K562 (cell line): ENCODE measurements at regions not wholly inside any gene's neighbourhood (a gene's known extent, or its start where the extent isn't known, plus 50 kb on each side); places are given as distances from the start of the nearest gene placed in this dataset.
A peak's percentile ranks its signal among the peaks of the same experiment; 100 is the strongest.

Experiments used
- ATAC-seq: fragments of 200-7000 bp; cut with Tn5 transposase; 3 replicates; pipeline ENCODE4 v1.9.1; 2020; ENCODE audit warnings: moderate library complexity
- BruUV-seq: library from RNA; stranded (reverse); fragments of 400-500 nt; replicated peaks from 2 replicates; lab custom pipeline; 2021; lab: Mats Ljungman, UMichigan
- CTCF ChIA-PET: fragments of 300-600 bp; formaldehyde crosslinking; extraction: SDS; loops from one replicate; lab custom pipeline; 2021; ENCODE audit warnings: low intra/inter-chr PET ratio; lab: Yijun Ruan, JAX
- POLR2A ChIA-PET: fragments of 300-600, 350-650 bp; sonication (Branson Sonifier 250); formaldehyde crosslinking; extraction: SDS; loops from one replicate; lab custom pipeline; 2021; ENCODE audit warnings: antibody characterized with exemption, inconsistent platforms; lab: Yijun Ruan, JAX
- DNase-seq, 4 experiments: peaks; one replicate each; pipeline versions ENCODE4 v3.0.0 to v3.0.0-alpha.2; 2011 to 2018; ENCODE audit warnings: low spot score in 3 of 4, mixed read lengths in 3 of 4; ENCODE audit errors: extremely low read depth in 1 of 4
- FAIRE-seq: peaks from 2 replicates; lab custom pipeline; 2011; peaks lifted over from hg19 to GRCh38; lab: Jason Lieb, UNC
- H2AFZ ChIP-seq: 2 replicates; pipeline ENCODE4 v1.6.0; 2011; ENCODE audit warnings: low read depth, low read length, control low read depth, inconsistent platforms
- H3K27ac ChIP-seq: fragments of 200-600 bp; 3 replicates; pipeline ENCODE4 v1.8.0; 2011; ENCODE audit warnings: low read depth, mild to moderate bottlenecking, control low read depth, inconsistent platforms, low read length, moderate library complexity, mixed read lengths; ENCODE audit errors: extremely low read depth
- H3K27me3 ChIP-seq, 2 experiments: fragments of 300-600 bp in 1 of 2; 2 replicates in 1 of 2; 3 replicates in 1 of 2; pipeline versions ENCODE4 v1.6.0 to v1.8.0; 2011; ENCODE audit warnings: inconsistent platforms in 2 of 2, low read length in 2 of 2, mild to moderate bottlenecking in 1 of 2, mixed read lengths in 1 of 2, moderate library complexity in 1 of 2; ENCODE audit not compliant: control insufficient read depth in 2 of 2, insufficient read depth in 2 of 2
- H3K36me3 ChIP-seq: fragments of 300-600 bp; 3 replicates; pipeline ENCODE4 v1.8.0; 2011; ENCODE audit warnings: mild to moderate bottlenecking, low read length, inconsistent platforms; ENCODE audit not compliant: control insufficient read depth, insufficient read depth
- H3K4me1 ChIP-seq, 2 experiments: fragments of 200-600 bp in 1 of 2; replicated peaks in 1 of 2; 2 replicates in 1 of 2; 3 replicates in 1 of 2; pipeline versions ENCODE4 v1.5.1 to v1.8.0; 2011; ENCODE audit warnings: inconsistent platforms in 2 of 2, low read length in 2 of 2, mild to moderate bottlenecking in 1 of 2, mixed read lengths in 1 of 2, moderate library complexity in 1 of 2; ENCODE audit not compliant: control insufficient read depth in 2 of 2, insufficient read depth in 2 of 2
- H3K4me2 ChIP-seq: 2 replicates; pipeline ENCODE4 v1.6.1; 2011; ENCODE audit warnings: low read length, control low read depth, inconsistent platforms, mixed read lengths; ENCODE audit not compliant: insufficient read depth
- H3K4me3 ChIP-seq: fragments of 200-600 bp; sonication (generic), shearing (Covaris generic); 2 replicates; pipeline ENCODE4 v1.5.1; 2016; ENCODE audit warnings: control low read depth, inconsistent platforms
- H3K79me2 ChIP-seq: fragments of 200-600 bp; 3 replicates; pipeline ENCODE4 v1.8.0; 2011; ENCODE audit warnings: low read length, inconsistent platforms; ENCODE audit not compliant: control insufficient read depth, insufficient read depth
- H3K9ac ChIP-seq, 2 experiments: 2 replicates each; pipeline versions ENCODE4 v1.6.0 to v1.6.1; 2011; ENCODE audit warnings: low read depth in 2 of 2, low read length in 2 of 2, control low read depth in 1 of 2, inconsistent platforms in 1 of 2, mild to moderate bottlenecking in 1 of 2, mixed read lengths in 1 of 2; ENCODE audit not compliant: insufficient read depth in 1 of 2
- H3K9me1 ChIP-seq: one replicate; pipeline ENCODE4 v1.6.0; 2011; ENCODE audit warnings: inconsistent platforms, mild to moderate bottlenecking, low read length, moderate library complexity; ENCODE audit not compliant: control insufficient read depth, insufficient read depth
- H3K9me3 ChIP-seq: replicated peaks from 2 replicates; pipeline ENCODE4 v1.5.1; 2011; ENCODE audit warnings: low read depth, low read length, inconsistent platforms; ENCODE audit not compliant: control insufficient read depth, insufficient read depth
- H4K20me1 ChIP-seq: replicated peaks from 2 replicates; pipeline ENCODE4 v1.6.1; 2011; ENCODE audit warnings: low read length, inconsistent platforms, mixed read lengths; ENCODE audit not compliant: control insufficient read depth, insufficient read depth
- ATF7 ChIP-seq: fragments of 450-650 bp; IDR thresholded peaks from 2 replicates; pipeline ENCODE4 v1.7.1; 2014; ENCODE audit warnings: mild to moderate bottlenecking, moderate library complexity
- HCFC1 ChIP-seq: IDR thresholded peaks from 2 replicates; pipeline ENCODE4 v1.6.1; 2012; ENCODE audit warnings: low read depth, low read length, improper control_type of control experiment
- L3MBTL2 ChIP-seq: fragments of 450-650 bp; IDR thresholded peaks from 2 replicates; pipeline ENCODE4 v1.6.1; 2016; ENCODE audit warnings: mild to moderate bottlenecking, moderate library complexity
- MEIS2 ChIP-seq: fragments of 450-650 bp; IDR thresholded peaks from 2 replicates; pipeline ENCODE4 v1.6.1; 2014; ENCODE audit warnings: mild to moderate bottlenecking; ENCODE audit not compliant: partially characterized antibody
- MYBL2 ChIP-seq, 2 experiments: fragments of 450-650 bp in 1 of 2; sonication (generic) in 1 of 2; formaldehyde crosslinking in 1 of 2; IDR thresholded peaks; 2 replicates each; pipeline versions ENCODE4 v1.6.1 to v1.8.1; 2017 to 2022; ENCODE audit warnings: borderline replicate concordance in 1 of 2, inconsistent platforms in 1 of 2, low read depth in 1 of 2, mild to moderate bottlenecking in 1 of 2, missing genetic modification reagents in 1 of 2, moderate library complexity in 1 of 2
- MYC ChIP-seq, 2 experiments: fragments of 250-450 bp in 1 of 2; sonication (Bioruptor Pico) in 1 of 2; IDR thresholded peaks; 2 replicates each; pipeline versions ENCODE4 v1.5.1 to v1.6.1; 2012 to 2021; ENCODE audit warnings: low read depth in 2 of 2, borderline replicate concordance in 1 of 2, improper control_type of control experiment in 1 of 2, low read length in 1 of 2, mild to moderate bottlenecking in 1 of 2, moderate library complexity in 1 of 2
- NEUROD1 ChIP-seq: fragments of 150-350 bp; IDR thresholded peaks from 2 replicates; pipeline ENCODE4 v1.6.1; 2014; ENCODE audit warnings: borderline replicate concordance, low read length, low read depth; ENCODE audit not compliant: partially characterized antibody
- U2AF1 ChIP-seq: fragments of 200-400 bp; formaldehyde crosslinking; optimal IDR thresholded peaks from 2 replicates; pipeline ENCODE3; 2017; ENCODE audit warnings: mild to moderate bottlenecking, low read depth, low read length, moderate library complexity
- ZNF197 ChIP-seq: fragments of 200-800 bp; sonication (Bioruptor generic); IDR thresholded peaks from 2 replicates; pipeline ENCODE4 v1.6.1; 2016; ENCODE audit warnings: low read depth, missing genetic modification characterization, missing compliant biosample characterization
- WGBS: fragments of 100-300 bp; shearing (Covaris generic); methylation state at CpG from one replicate; pipeline ENCODE4 v1.1.6; 2016; ENCODE audit warnings: low coverage, mixed read lengths; ENCODE audit not compliant: insufficient coverage; ENCODE audit errors: missing lambda C conversion rate; 5-methylcytosine and 5-hydroxymethylcytosine counted together
- in situ Hi-C: fragments of 300-500 bp; cut with MboI; formaldehyde crosslinking; loops from 4 replicates; pipeline ENCODE4 v1.15.0; 2018; ENCODE audit warnings: inconsistent platforms, mixed read lengths
- intact Hi-C: fragments of 100-400 bp; cut with micrococcal nuclease; formaldehyde crosslinking; loops from 2 replicates; pipeline ENCODE4 v1.14.2; 2022
- TF ChIP-seq, protein P1 (sequence below): sonication (generic); formaldehyde crosslinking; IDR thresholded peaks from 2 replicates; pipeline ENCODE4 v1.8.0; 2022; ENCODE audit warnings: mild to moderate bottlenecking, low read depth, missing genetic modification reagents
- TF ChIP-seq, protein P2 (sequence below): fragments of 250-450 bp; sonication (Bioruptor Pico); IDR thresholded peaks from 2 replicates; pipeline ENCODE4 v1.4.0; 2020; ENCODE audit warnings: mild to moderate bottlenecking, moderate library complexity

DNA sequence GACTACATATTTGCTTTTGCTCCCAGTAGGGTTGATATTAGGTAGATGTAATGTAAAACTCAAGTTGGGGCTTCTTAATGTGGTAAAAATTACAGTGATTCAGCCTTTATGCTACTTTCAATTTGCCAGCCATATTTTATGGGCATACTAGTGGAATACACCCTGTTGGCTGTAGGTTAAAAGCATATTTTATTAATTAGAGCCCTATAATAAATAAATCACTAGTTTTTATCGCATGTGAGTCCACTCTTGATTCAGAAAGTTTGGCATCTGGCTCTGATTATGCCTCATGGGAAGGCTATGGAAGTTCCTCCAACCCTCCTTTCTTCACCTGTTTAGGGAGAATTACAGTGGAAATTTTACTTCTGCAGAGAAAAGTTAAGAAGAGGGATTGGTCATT, 390.9 kb downstream of the GATA3 start:
- Histone ChIP-seq H3K9ac (no peak overlapping the region), H3K9me3 (no peaks in the 10 kb centered on the region), H3K4me1 (no peaks in the 10 kb centered on the region), H3K27me3 (no peaks in the 10 kb centered on the region), H3K9me1 (no peaks in the 10 kb centered on the region), H3K27ac (no peak overlapping the region), H3K4me3 (no peak overlapping the region), H3K79me2 (no peaks in the 10 kb centered on the region)
- POLR2A ChIA-PET: no interaction called here
- BruUV-seq: no TSS peak
- in situ Hi-C loops: no loop called here
- CTCF ChIA-PET: no interaction called here
- ATAC-seq (no peak), DNase-seq (no peak)
- TF ChIP-seq NEUROD1 (no peak), U2AF1 (no peak), HCFC1 (no peak)
- TF ChIP-seq, all 486 proteins: peak for 0
- WGBS: 0% methylated on average over 1 of the region's 1 CpG
- Histone ChIP-seq H3K4me2 (no peak overlapping the region), H4K20me1 (no peaks in the 10 kb centered on the region), H3K36me3 (no peaks in the 10 kb centered on the region), H2AFZ (no peak overlapping the region)
- FAIRE-seq: no peak
- intact Hi-C loops: no loop called here

DNA sequence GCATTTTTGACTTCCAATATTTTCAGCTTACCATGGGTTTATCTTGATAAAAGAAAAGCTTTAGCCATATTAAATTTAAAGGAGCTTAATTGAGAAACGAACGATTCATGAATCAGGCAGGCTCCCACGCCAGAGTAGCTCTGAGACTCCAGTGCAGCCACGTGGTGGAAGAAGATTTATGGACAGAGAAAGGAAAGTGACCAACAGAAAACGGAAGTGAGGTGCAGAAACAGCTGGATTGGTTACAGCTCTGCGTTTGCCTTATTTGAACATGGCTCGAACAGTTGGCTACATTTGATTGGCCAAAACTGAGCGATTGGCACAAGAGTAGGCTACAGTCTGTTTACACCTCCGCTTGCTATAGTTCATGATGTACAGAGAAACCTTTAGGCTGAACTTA, 395.4 kb downstream of the GATA3 start:
- Histone ChIP-seq H3K27me3 (no peaks in the 10 kb centered on the region), H3K79me2 (no peaks in the 10 kb centered on the region), H3K9ac (no peak overlapping the region), H2AFZ (no peak overlapping the region), H3K4me2 (no peak overlapping the region), H3K4me1 (no peaks in the 10 kb centered on the region), H3K9me1 (no peaks in the 10 kb centered on the region), H4K20me1 (no peaks in the 10 kb centered on the region), H3K4me3 (no peak overlapping the region), H3K36me3 (no peaks in the 10 kb centered on the region), H3K9me3 (no peaks in the 10 kb centered on the region), H3K27ac (no peak overlapping the region)
- no peak for FAIRE-seq
- no peak for DNase-seq
- intact Hi-C loops (no loop called here), in situ Hi-C loops (no loop called here)
- CTCF ChIA-PET: no interaction called here
- no peak for ATAC-seq
- no TSS peak for BruUV-seq
- POLR2A ChIA-PET: no interaction called here
- 1% methylated on average over 9 of the region's 9 CpGs for WGBS
- peak; percentile 69 for TF ChIP-seq MEIS2
- TF ChIP-seq ATF7: no peak
- TF ChIP-seq MYC (IDR thresholded peaks at IDR 0.05; ENCODE audit: low read depth, low read length): peak; percentile 28; the same call in 1 of the 2 replicates
- no peak for TF ChIP-seq MYC (CRISPR knock-in tag; IDR thresholded peaks at IDR 0.05; ENCODE audit: borderline replicate concordance, low read depth)
- TF ChIP-seq, protein P1, sequence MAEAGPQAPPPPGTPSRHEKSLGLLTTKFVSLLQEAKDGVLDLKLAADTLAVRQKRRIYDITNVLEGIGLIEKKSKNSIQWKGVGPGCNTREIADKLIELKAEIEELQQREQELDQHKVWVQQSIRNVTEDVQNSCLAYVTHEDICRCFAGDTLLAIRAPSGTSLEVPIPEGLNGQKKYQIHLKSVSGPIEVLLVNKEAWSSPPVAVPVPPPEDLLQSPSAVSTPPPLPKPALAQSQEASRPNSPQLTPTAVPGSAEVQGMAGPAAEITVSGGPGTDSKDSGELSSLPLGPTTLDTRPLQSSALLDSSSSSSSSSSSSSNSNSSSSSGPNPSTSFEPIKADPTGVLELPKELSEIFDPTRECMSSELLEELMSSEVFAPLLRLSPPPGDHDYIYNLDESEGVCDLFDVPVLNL (CRISPR knock-in tag): no peak
- TF ChIP-seq ZNF197 (CRISPR knock-in tag): no peak
- TF ChIP-seq MYBL2 (IDR thresholded peaks at IDR 0.05; ENCODE audit: low read depth): peak; percentile 32; the same call in 1 of the 2 replicates
- no peak for TF ChIP-seq MYBL2 (CRISPR knock-in tag; IDR thresholded peaks at IDR 0.05; ENCODE audit: borderline replicate concordance)
- TF ChIP-seq, protein P2, sequence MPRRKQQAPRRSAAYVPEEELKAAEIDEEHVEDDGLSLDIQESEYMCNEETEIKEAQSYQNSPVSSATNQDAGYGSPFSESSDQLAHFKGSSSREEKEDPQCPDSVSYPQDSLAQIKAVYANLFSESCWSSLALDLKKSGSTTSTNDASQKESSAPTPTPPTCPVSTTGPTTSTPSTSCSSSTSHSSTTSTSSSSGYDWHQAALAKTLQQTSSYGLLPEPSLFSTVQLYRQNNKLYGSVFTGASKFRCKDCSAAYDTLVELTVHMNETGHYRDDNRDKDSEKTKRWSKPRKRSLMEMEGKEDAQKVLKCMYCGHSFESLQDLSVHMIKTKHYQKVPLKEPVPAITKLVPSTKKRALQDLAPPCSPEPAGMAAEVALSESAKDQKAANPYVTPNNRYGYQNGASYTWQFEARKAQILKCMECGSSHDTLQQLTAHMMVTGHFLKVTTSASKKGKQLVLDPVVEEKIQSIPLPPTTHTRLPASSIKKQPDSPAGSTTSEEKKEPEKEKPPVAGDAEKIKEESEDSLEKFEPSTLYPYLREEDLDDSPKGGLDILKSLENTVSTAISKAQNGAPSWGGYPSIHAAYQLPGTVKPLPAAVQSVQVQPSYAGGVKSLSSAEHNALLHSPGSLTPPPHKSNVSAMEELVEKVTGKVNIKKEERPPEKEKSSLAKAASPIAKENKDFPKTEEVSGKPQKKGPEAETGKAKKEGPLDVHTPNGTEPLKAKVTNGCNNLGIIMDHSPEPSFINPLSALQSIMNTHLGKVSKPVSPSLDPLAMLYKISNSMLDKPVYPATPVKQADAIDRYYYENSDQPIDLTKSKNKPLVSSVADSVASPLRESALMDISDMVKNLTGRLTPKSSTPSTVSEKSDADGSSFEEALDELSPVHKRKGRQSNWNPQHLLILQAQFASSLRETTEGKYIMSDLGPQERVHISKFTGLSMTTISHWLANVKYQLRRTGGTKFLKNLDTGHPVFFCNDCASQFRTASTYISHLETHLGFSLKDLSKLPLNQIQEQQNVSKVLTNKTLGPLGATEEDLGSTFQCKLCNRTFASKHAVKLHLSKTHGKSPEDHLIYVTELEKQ (CRISPR knock-in tag): no peak
- TF ChIP-seq L3MBTL2: peak; percentile 80
- TF ChIP-seq U2AF1: no peak
